ENCODE measurements at regions not wholly inside any gene's neighbourhood (a gene's known extent, or its start where the extent isn't known, plus 50 kb on each side); places are given as distances from the start of the nearest gene placed in this dataset.

DNA sequence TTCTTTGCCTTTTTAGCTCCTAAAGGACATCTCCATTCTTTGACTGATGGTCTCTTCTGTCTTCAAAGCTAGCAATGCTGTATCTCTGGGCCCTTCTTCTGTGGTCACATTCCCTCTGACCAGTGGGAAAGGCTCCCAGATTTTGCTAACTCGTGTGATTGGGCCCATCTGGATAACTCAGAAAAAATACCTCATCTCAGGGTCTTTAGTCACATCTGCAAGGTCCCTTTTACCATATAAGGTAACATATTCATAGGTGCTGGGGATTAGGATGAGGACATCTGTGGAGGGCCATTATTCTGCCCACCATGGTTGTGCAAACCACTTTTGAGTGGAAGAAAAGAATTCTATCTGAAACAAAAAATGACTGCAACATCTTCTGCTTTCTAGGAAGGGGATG is 76.3 kb upstream of the MAMDC2 start:
- TF ChIP-seq, protein P1, sequence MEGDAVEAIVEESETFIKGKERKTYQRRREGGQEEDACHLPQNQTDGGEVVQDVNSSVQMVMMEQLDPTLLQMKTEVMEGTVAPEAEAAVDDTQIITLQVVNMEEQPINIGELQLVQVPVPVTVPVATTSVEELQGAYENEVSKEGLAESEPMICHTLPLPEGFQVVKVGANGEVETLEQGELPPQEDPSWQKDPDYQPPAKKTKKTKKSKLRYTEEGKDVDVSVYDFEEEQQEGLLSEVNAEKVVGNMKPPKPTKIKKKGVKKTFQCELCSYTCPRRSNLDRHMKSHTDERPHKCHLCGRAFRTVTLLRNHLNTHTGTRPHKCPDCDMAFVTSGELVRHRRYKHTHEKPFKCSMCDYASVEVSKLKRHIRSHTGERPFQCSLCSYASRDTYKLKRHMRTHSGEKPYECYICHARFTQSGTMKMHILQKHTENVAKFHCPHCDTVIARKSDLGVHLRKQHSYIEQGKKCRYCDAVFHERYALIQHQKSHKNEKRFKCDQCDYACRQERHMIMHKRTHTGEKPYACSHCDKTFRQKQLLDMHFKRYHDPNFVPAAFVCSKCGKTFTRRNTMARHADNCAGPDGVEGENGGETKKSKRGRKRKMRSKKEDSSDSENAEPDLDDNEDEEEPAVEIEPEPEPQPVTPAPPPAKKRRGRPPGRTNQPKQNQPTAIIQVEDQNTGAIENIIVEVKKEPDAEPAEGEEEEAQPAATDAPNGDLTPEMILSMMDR (IDR thresholded peaks at IDR 0.05): no peak
- no peak for TF ChIP-seq POLR2A (IDR thresholded peaks at IDR 0.05)
